ENCODE measurements at regions not wholly inside any gene's neighbourhood (a gene's known extent, or its start where the extent isn't known, plus 50 kb on each side); places are given as distances from the start of the nearest gene placed in this dataset.
A peak's percentile ranks its signal among the peaks of the same experiment; 100 is the strongest.

GRCh38 chr2:65691816-65692215, 259.4 kb upstream of the SPRED2 start:
- H3K27me3 ChIP-seq: no peaks in the 10 kb centered on the region
- H3K36me3 ChIP-seq (replicated peaks in 1 of 2; ENCODE audit: insufficient read depth in 1 of 2, low read depth in 2 of 2): no peaks in the 10 kb centered on the region
- no peak overlapping the region for H3K4me3 ChIP-seq
- ATAC-seq (no peak), DNase-seq (no peak)
- H3K9me3 ChIP-seq: no peaks in the 10 kb centered on the region
- no peaks in the 10 kb centered on the region for H3K4me1 ChIP-seq
- no peak overlapping the region for H3K27ac ChIP-seq
- intact Hi-C loops (cut with DNase I): no loop called here
- TF ChIP-seq CTCF (IDR thresholded peaks at IDR 0.05): no peak
- no peak for TF ChIP-seq POLR2A (IDR thresholded peaks at IDR 0.05)
- 60 to 72% methylated on average over 5 of the region's 5 CpGs for WGBS, 2 donors

- Histone ChIP-seq H3K36me3 (replicated peaks in 1 of 2; ENCODE audit: insufficient read depth in 1 of 2, low read depth in 2 of 2) (no peaks in the 10 kb centered on the region), H3K9me3 (no peaks in the 10 kb centered on the region), H3K4me1 (no peaks in the 10 kb centered on the region), H3K4me3 (no peak overlapping the region), H3K27ac (no peak overlapping the region), H3K27me3 (no peaks in the 10 kb centered on the region)
- TF ChIP-seq CTCF (IDR thresholded peaks at IDR 0.05): no peak
- TF ChIP-seq POLR2A (IDR thresholded peaks at IDR 0.05): no peak
- intact Hi-C loops (cut with DNase I): no loop called here
- WGBS, 2 donors: 75 to 78% methylated on average over 4 of the region's 4 CpGs
- DNase-seq (no peak), ATAC-seq (no peak)
Measured at GRCh38 chr2:65688141-65688886, 255.9 kb upstream of the SPRED2 start.

- Histone ChIP-seq H3K9me3 (no peaks in the 10 kb centered on the region), H3K36me3 (replicated peaks in 1 of 2; ENCODE audit: insufficient read depth in 1 of 2, low read depth in 2 of 2) (no peaks in the 10 kb centered on the region), H3K27ac (no peak overlapping the region), H3K27me3 (no peaks in the 10 kb centered on the region), H3K4me1 (no peaks in the 10 kb centered on the region), H3K4me3 (no peak overlapping the region)
- 85 to 86% methylated on average over 9 of the region's 9 CpGs for WGBS, 2 donors
- no peak for DNase-seq
- TF ChIP-seq CTCF (IDR thresholded peaks at IDR 0.05): no peak
- TF ChIP-seq POLR2A (IDR thresholded peaks at IDR 0.05): no peak
- intact Hi-C loops (cut with DNase I): no loop called here
- no peak for ATAC-seq
Measured at GRCh38 chr2:65687614-65688013, 255.2 kb upstream of the SPRED2 start.

GRCh38 chr2:65686928-65687521, 254.6 kb upstream of the SPRED2 start:
- H3K27ac ChIP-seq: no peak overlapping the region
- no peak for ATAC-seq
- no peaks in the 10 kb centered on the region for H3K36me3 ChIP-seq (replicated peaks in 1 of 2; ENCODE audit: insufficient read depth in 1 of 2, low read depth in 2 of 2)
- no peaks in the 10 kb centered on the region for H3K4me1 ChIP-seq
- H3K27me3 ChIP-seq: no peaks in the 10 kb centered on the region
- 15 to 23% methylated on average over 5 of the region's 5 CpGs for WGBS, 2 donors
- TF ChIP-seq POLR2A (IDR thresholded peaks at IDR 0.05): no peak
- TF ChIP-seq CTCF (IDR thresholded peaks at IDR 0.05): peak in 4 of 7 experiments; percentile 25 to 41 (median 34)
- no peak overlapping the region for H3K4me3 ChIP-seq
- H3K9me3 ChIP-seq: no peaks in the 10 kb centered on the region
- intact Hi-C loops (cut with DNase I): no loop called here
- no peak for DNase-seq

GRCh38 chr2:65681503-65681902, 249.1 kb upstream of the SPRED2 start:
- DNase-seq: peak in 2 of 4 donors; percentile 28 to 37
- no peak overlapping the region for H3K4me3 ChIP-seq
- H3K9me3 ChIP-seq: no peaks in the 10 kb centered on the region
- H3K27me3 ChIP-seq: no peaks in the 10 kb centered on the region
- no peak for TF ChIP-seq CTCF (IDR thresholded peaks at IDR 0.05)
- no peak for TF ChIP-seq POLR2A (IDR thresholded peaks at IDR 0.05)
- H3K4me1 ChIP-seq: no peaks in the 10 kb centered on the region
- intact Hi-C loops (cut with DNase I): no loop called here
- H3K36me3 ChIP-seq (replicated peaks in 1 of 2; ENCODE audit: insufficient read depth in 1 of 2, low read depth in 2 of 2): no peaks in the 10 kb centered on the region
- no peak overlapping the region for H3K27ac ChIP-seq
- WGBS, 2 donors: 39 to 43% methylated on average over 1 of the region's 1 CpG
- no peak for ATAC-seq
